COLO829 (cell line): ENCODE measurements at regions not wholly inside any gene's neighbourhood (a gene's known extent, or its start where the extent isn't known, plus 50 kb on each side); places are given as distances from the start of the nearest gene placed in this dataset.

Source experiments
- DNase-seq: peaks from one replicate; pipeline ENCODE4 v3.0.0; 2012; ENCODE audit warnings: low spot score

GRCh38 chr1:219476116-219476515, 136.8 kb downstream of the ZC3H11B start:
- no peak for DNase-seq

- no peak for DNase-seq
These were observed 140.3 kb downstream of the ZC3H11B start for GRCh38 chr1:219472596-219472995.

DNA sequence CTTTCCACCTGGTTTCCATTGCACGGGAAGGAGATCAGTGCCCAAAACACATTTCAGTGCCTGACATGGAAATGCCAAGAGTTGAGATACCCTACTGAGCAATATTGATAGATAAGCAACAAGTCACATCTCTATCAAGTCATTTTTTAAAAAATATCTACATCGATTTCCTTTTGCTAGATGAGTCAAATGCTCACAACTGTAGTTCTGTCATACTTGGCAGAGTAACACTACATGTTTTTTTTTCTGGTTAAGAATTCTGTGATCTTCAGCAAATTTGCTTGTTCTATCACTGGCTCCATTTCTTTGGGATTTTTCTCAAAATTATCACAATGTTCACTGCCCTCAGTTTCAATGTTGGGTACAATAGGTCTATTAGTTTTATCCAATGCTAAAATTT, 145.4 kb downstream of the ZC3H11B start:
- no peak for DNase-seq

DNA sequence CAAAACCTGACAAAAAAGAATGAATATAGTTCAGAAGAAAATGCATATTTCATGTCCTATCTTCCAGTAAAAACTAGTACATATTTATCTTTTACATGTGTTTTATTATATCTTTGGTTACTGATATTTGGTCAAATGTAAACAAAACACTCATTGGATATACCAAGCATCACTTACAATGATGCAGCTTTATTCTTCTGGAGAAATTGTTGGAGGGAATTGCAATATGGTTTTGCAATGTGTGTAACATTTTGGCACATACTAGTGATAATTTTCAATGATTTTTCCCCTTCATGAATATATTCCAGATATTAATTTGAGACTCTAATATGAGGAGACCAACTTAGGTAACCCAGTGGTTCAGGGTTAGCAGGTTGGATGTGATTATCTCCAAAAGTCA, 146.1 kb downstream of the ZC3H11B start:
- DNase-seq, result no peak

DNA sequence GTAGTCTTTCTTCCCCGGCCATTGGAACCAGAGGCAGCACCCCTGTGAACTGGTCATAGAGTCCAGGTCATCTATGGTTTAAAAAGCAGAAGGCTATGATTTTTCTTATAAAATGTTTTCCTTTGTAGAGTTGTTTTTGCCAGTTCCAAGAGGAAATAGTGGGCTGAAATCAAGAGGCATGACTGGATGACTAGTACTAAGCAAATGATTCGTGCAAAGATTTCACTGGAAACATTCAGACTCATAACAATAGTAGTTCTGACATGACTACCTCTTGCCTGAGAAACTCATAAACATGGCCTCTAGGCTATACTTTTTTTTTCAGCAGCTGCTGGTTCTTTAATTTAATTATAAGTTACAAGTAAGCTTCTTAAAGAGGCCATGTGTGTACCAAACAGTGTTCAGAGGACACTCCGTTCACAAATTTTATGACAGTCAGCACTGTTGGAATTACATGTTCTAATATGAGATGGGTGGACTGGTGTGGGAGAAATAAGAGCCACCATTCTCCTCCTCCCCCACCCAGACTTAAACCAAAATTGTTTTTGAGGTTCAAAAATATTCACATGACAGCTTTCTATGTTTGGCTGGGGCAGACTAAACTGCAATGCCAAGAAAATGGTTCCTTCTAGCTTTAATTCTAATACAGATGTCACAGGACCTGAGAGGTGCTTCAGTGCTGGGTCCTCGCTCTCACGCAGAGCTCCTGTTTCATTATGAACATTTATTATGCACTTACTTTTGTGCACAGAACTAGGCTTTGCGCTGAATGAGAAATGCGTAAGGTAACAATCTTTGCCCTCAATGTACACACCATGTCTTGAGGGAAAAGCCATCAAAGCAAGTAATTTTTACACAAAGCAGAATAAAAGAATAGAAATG, 147.5 kb downstream of the ZC3H11B start:
- DNase-seq, result peak; percentile 77

DNA sequence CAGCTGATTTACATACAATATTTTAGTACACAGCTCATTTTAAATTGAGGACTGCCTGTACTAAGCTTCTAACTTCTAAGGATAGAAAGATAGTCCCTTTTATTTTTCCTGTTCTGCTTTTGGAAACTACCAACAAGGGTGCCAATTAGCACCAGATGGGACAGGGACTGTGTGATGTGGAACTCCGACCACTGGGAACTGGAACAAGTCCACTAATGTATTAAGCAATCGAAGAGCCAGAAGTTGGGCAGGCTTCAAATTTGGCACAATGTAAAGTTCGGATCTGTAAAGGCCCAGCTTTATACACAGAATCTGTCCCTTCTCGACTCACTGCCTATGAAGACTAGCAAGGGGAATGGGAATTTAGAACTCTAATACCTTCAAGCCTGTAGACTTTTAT, 149.3 kb downstream of the ZC3H11B start:
- DNase-seq, result no peak

- no peak for DNase-seq
These were observed 150.9 kb downstream of the ZC3H11B start for GRCh38 chr1:219461981-219462400.

DNA sequence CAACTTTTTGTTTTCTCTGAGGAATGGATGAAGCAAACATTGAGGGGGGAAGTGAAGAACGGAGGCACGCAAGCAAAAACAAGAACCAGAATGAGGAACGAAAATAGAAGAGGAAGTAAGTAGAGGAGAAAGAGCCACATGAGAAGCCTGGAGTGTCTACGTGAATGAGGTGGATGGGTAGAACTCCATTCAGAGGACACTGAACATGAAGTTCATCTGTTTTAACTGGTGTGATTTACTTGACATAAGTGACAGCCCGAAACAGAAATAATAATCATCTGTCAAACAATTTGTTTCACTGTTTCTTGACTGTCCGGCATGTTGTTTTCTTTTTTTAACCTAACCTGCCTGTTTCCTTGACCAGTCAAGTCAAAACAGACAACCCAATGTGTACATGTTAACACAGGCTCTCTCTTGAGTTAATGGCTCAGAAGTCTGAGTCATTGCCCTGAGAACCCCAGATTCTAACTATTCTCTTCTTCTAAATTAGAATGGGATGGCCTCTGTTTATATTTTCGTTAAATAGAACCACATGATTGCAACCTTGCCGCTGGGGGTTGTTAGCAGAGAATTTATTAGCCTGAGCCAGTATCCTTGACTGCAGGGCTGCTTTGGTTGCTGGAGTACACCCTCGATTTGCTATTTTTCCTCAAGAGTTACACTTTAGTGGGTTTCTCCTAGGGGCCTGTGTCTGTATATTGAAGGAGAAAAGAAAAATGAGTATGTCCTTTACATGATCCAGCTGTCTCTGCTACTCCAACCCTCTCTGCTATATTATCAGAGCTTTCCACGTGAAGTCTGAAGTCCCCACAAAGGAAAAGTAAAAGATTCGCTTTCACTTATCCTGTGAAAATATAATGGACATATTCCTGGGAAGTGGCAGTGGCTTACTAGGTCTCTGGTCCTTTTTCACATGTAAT, 151.7 kb downstream of the ZC3H11B start:
- peak; percentile 84 for DNase-seq

GRCh38 chr1:219460081-219460895, 152.6 kb downstream of the ZC3H11B start:
- DNase-seq, result no peak

DNA sequence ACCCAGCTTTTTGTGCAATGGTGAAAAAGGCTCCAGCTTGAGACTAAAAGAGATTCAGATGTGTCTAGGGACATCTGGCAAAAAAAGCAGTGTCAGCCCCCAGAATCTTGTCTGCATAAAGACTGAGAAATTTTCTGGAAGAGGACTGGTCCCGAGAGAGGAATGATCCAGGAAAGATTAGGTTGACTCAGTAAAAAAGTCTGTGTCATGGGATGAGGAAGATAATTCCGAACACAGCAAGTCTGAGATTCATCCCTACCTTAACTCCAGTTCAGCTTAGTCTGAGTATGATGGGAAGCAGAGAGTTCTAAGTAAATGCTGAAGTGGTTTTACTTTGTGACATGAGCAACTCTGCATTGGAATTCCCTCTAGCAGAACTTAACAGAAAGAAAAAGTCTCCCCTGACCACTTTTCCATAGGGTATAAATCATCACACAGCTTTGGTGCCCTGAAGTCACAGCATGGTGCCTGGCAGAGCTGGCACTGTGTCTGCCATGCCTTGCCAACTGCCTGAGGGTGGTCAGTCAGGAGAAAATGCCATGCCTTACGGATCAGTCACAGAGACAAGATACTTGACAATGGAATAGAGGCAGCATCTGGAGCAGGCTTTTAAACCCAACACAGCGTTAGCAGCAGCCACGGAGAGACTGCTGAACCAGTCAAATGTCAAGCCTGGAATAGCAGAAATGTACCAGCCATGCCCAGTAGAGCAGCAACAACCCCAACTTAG, 153.4 kb downstream of the ZC3H11B start:
- DNase-seq, result no peak

DNA sequence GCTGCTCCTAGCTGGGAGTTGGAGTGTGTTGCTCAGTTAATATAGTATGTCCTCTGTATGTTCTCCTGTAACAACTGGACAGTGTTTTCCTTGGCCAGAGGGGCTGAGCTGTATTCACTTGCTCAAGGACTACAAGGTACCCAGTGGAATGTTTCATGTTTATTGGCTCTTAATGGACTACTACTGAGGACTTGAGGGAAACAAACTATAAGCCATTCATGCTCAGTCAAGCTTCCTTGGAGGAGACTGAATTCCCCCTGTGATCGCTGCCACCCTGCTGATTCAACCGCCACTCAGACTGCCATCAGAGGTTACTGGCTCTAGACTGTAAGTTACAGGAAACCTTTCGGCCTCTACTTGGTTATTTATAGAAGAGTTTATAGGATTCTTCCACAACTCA, 166.6 kb downstream of the ZC3H11B start:
- no peak for DNase-seq

DNA sequence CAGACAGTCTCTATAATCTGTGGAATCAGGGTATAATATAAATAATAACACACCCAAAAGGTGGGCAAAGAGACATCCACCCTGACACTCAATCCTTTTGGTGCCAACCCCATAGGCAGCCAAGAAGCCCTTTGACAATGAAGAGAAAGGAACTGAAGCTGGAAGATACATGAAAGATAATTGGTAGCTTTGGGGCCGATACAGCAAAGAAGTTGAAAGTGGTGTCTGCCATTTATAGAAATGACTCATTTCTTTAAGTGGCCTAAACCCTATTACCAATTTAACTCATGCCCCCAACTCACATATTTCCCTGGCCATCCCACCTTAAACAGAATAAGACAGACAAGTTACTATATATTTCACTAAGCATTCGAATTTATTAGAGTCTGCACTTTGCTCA, 167.0 kb downstream of the ZC3H11B start:
- DNase-seq, result no peak

DNA sequence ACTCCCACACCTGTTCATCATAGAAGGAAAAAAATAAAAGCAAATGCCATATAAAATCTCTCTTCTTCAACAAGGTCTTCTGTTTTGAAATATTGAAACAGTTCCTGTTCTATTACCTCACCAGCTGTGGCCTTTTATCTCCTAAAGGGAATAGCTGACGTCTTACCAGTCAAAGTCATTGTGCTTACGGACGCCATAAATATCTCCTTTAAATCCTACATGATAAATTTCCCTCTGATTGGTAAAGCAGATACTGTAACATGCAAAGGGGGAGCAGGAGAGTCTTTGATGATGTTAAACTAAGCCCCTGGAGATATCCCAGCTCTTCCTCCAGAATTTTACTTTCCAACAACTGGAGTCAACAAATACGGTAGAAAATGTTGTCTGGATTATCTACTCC, 168.4 kb downstream of the ZC3H11B start:
- no peak for DNase-seq

- no peak for DNase-seq
These were observed 169.1 kb downstream of the ZC3H11B start for GRCh38 chr1:219443763-219444162.

- no peak for DNase-seq
These were observed 170.3 kb downstream of the ZC3H11B start for GRCh38 chr1:219442611-219443061.

- no peak for DNase-seq
These were observed 171.0 kb downstream of the ZC3H11B start for GRCh38 chr1:219441884-219442283.

GRCh38 chr1:219439376-219439775, 173.5 kb downstream of the ZC3H11B start:
- no peak for DNase-seq

DNA sequence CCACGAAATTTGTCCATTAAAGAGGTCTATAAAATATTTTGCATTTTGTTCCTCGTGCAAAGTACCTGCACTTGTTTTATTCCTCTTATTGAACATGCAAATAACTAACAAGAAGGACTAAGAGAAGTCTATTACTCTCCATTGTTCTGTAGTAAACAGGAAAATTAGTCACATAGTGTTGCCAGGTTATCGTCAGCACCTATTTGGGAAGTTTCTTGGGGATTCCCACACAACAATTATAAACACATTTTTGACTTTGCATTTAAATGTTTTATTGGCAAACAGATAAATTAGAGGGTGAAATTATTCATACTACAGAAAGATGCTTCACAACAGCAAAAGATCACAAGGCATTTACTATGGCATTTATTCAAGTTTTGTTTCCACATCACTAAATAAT, 174.5 kb downstream of the ZC3H11B start:
- no peak for DNase-seq

GRCh38 chr1:219434923-219435297, 178.0 kb downstream of the ZC3H11B start:
- no peak for DNase-seq

DNA sequence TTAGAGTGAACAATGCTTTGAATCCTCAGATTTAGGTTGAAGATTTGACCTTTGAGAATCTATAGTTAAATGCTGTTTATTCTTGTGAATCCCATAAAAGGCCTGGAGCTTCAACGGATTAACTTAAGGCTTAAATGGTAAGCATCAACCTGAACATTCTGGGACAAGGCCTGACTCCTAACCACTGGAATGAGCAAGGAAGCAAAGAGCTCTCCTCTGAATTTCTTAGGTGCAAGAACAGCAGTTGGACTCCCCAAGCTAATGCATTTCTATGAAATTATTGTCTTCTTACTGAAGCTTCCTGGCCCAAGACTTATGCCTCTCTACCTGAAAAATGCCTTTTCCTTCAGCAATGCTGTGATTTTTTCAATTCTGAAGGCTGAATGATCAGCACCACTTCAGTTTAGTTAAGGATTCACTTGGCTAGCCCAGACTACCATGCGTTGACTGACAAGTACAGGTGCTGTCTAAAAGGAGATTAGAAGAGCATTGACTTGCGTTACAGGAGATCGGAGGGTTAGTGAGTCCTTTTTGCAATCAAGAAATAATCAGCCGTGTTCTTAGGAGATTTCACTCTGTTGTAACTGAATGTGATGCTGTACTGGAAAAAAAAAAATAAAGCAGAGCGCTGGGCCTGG, 178.5 kb downstream of the ZC3H11B start:
- DNase-seq, result no peak
